HCT116 (cell line): ENCODE measurements at regions not wholly inside any gene's neighbourhood (a gene's known extent, or its start where the extent isn't known, plus 50 kb on each side); places are given as distances from the start of the nearest gene placed in this dataset.

Experiments
- ATAC-seq: fragments of 200-7000 bp; cut with Tn5 transposase; 2 replicates; pipeline ENCODE4 v1.9.1; 2020; ENCODE audit warnings: mild to moderate bottlenecking, moderate library complexity
- BruUV-seq: library from RNA; stranded (reverse); fragments of 400-500 nt; replicated peaks from 2 replicates; lab custom pipeline; 2021; lab: Mats Ljungman, UMichigan
- CTCF ChIA-PET: fragments of 300-600 bp; sonication (Branson Sonifier 250); formaldehyde crosslinking; loops from one replicate; lab custom pipeline; 2021; ENCODE audit warnings: antibody characterized with exemption; lab: Charles Lee
- POLR2A ChIA-PET: fragments of 300-600, 350-600 bp; sonication (Branson Sonifier 250); formaldehyde crosslinking; loops from one replicate; lab custom pipeline; 2021; ENCODE audit warnings: antibody characterized with exemption; lab: Charles Lee
- RAD21 ChIA-PET, 2 experiments: fragments of 300-600 bp; sonication (Branson Sonifier 250); formaldehyde crosslinking; loops; one replicate each; lab custom pipeline; 2023; ENCODE audit warnings: low total read pairs in 2 of 2; ENCODE audit not compliant: uncharacterized antibody in 2 of 2, unreplicated experiment in 2 of 2, low non-redundant PET in 1 of 2; lab: Charles Lee
- DNase-seq: peaks from one replicate; pipeline ENCODE4 v3.0.0-alpha.2; 2010; ENCODE audit warnings: low read depth, low spot score
- H2AFZ ChIP-seq: fragments of 200-600 bp; shearing (Covaris generic), sonication (generic); 2 replicates; pipeline ENCODE4 v1.6.1; 2017; ENCODE audit warnings: low read depth, mixed run types, mixed read lengths, antibody characterized with exemption, low read length; ENCODE audit not compliant: poor library complexity, severe bottlenecking
- H3K27ac ChIP-seq: 2 replicates; pipeline ENCODE4 v1.5.1; 2012; ENCODE audit warnings: low read depth, low read length
- H3K27me3 ChIP-seq: fragments of 200-600 bp; sonication (generic); 2 replicates; pipeline ENCODE4 v1.6.1; 2016; ENCODE audit warnings: mixed run types, low read length, mixed read lengths; ENCODE audit not compliant: insufficient read depth
- H3K36me3 ChIP-seq, 2 experiments: fragments of 200-500 bp in 1 of 2; fragments of 200-600 bp in 1 of 2; sonication (Bioruptor generic) in 1 of 2; sonication (generic) in 1 of 2; 2 replicates each; pipeline versions ENCODE4 v1.5.1 to v1.6.1; 2014 to 2016; ENCODE audit warnings: low read length in 2 of 2, inconsistent platforms in 1 of 2, mixed read lengths in 1 of 2, mixed run types in 1 of 2; ENCODE audit not compliant: insufficient read depth in 2 of 2, control insufficient read depth in 1 of 2
- H3K4me1 ChIP-seq, 2 experiments: fragments of 200-600 bp in 1 of 2; sonication (generic) in 1 of 2; 2 replicates each; pipeline versions ENCODE4 v1.5.1 to v1.6.1; 2012 to 2017; ENCODE audit warnings: low read length in 2 of 2, inconsistent platforms in 1 of 2, mild to moderate bottlenecking in 1 of 2, mixed read lengths in 1 of 2, mixed run types in 1 of 2, moderate library complexity in 1 of 2; ENCODE audit not compliant: insufficient read depth in 2 of 2, control insufficient read depth in 1 of 2
- H3K4me2 ChIP-seq: fragments of 200-600 bp; sonication (generic); 2 replicates; pipeline ENCODE4 v1.6.1; 2017; ENCODE audit warnings: mixed run types, low read length, mixed read lengths
- H3K4me3 ChIP-seq, 2 experiments: fragments of 200-600 bp in 1 of 2; sonication (generic) in 1 of 2; replicated peaks in 1 of 2; 2 replicates each; pipeline ENCODE4 v1.5.1; 2011 to 2016; ENCODE audit warnings: low read length in 2 of 2, control low read depth in 1 of 2, low read depth in 1 of 2, mild to moderate bottlenecking in 1 of 2, mixed read lengths in 1 of 2, mixed run types in 1 of 2
- H3K79me2 ChIP-seq: fragments of 200-600 bp; sonication (generic); 2 replicates; pipeline ENCODE4 v1.6.1; 2017; ENCODE audit warnings: mild to moderate bottlenecking, mixed run types, low read length, moderate library complexity, mixed read lengths; ENCODE audit not compliant: insufficient read depth
- H3K9ac ChIP-seq: fragments of 200-600 bp; sonication (generic); 2 replicates; pipeline ENCODE4 v1.6.1; 2016; ENCODE audit warnings: low read length, mixed read lengths
- H3K9me2 ChIP-seq: fragments of 200-600 bp; sonication (generic), shearing (Covaris generic); 2 replicates; pipeline ENCODE4 v1.6.1; 2017; ENCODE audit warnings: mixed run types, mild to moderate bottlenecking, moderate library complexity; ENCODE audit not compliant: insufficient read depth
- H3K9me3 ChIP-seq, 2 experiments: fragments of 200-500 bp in 1 of 2; fragments of 200-600 bp in 1 of 2; sonication (Bioruptor generic) in 1 of 2; sonication (generic) in 1 of 2; 2 replicates each; pipeline ENCODE4 v1.6.1; 2014 to 2017; ENCODE audit warnings: low read length in 2 of 2, mixed read lengths in 2 of 2, inconsistent platforms in 1 of 2, low read depth in 1 of 2, mild to moderate bottlenecking in 1 of 2, mixed run types in 1 of 2, moderate library complexity in 1 of 2; ENCODE audit not compliant: control insufficient read depth in 1 of 2, insufficient read depth in 1 of 2
- H4K20me1 ChIP-seq: fragments of 200-600 bp; sonication (generic), shearing (Covaris generic); 2 replicates; pipeline ENCODE4 v1.6.1; 2017; ENCODE audit warnings: mixed run types, mild to moderate bottlenecking, moderate library complexity; ENCODE audit not compliant: insufficient read depth
- ATF3 ChIP-seq: IDR thresholded peaks from 2 replicates; pipeline ENCODE4 v1.6.1; 2012
- FOSL1 ChIP-seq: IDR thresholded peaks from 2 replicates; pipeline ENCODE4 v1.6.1; 2012; ENCODE audit warnings: low read depth
- JUND ChIP-seq: IDR thresholded peaks from 2 replicates; pipeline ENCODE4 v1.6.1; 2012
- POLR2AphosphoS5 ChIP-seq: IDR thresholded peaks from 2 replicates; pipeline ENCODE4 v1.6.1; 2011; ENCODE audit warnings: mild to moderate bottlenecking, low read depth, low read length, moderate library complexity
- RAD21 ChIP-seq: IDR thresholded peaks from 2 replicates; pipeline ENCODE4 v1.6.1; 2012; ENCODE audit warnings: low read depth, mild to moderate bottlenecking
- REST ChIP-seq: IDR thresholded peaks from 2 replicates; pipeline ENCODE4 v1.6.1; 2012; ENCODE audit warnings: low read depth
- SP1 ChIP-seq: IDR thresholded peaks from 2 replicates; pipeline ENCODE4 v1.6.1; 2012; ENCODE audit warnings: low read depth
- SRF ChIP-seq: IDR thresholded peaks from 2 replicates; pipeline ENCODE4 v1.6.1; 2012; ENCODE audit warnings: low read depth
- TCF7L2 ChIP-seq: IDR thresholded peaks from 2 replicates; pipeline ENCODE4 v1.7.0; 2011; ENCODE audit warnings: borderline replicate concordance, inconsistent platforms; ENCODE audit not compliant: insufficient read depth, insufficient read length; ENCODE audit errors: extremely low read depth
- ZBTB33 ChIP-seq: IDR thresholded peaks from 2 replicates; pipeline ENCODE4 v1.6.1; 2011; ENCODE audit warnings: mild to moderate bottlenecking, low read length, moderate library complexity; ENCODE audit not compliant: insufficient replicate concordance; ENCODE audit errors: extremely low read depth
- ZFX ChIP-seq: fragments of 450-650 bp; IDR thresholded peaks from 2 replicates; pipeline ENCODE4 v1.6.1; 2017
- ZNF274 ChIP-seq: fragments of 200-500 bp; sonication (Bioruptor generic); IDR thresholded peaks from 2 replicates; pipeline ENCODE4 v1.6.1; 2014; ENCODE audit warnings: mild to moderate bottlenecking, low read depth, low read length, inconsistent platforms
- intact Hi-C: fragments of 100-400 bp; cut with micrococcal nuclease; formaldehyde crosslinking; loops from 2 replicates; pipeline ENCODE4 v1.10.0; 2022
- TF ChIP-seq, protein P1 (sequence below), 3 experiments: fragments of 200-600 bp in 1 of 3; sonication (generic) in 1 of 3; IDR thresholded peaks in 2 of 3; conservative IDR thresholded peaks in 1 of 3; 2 replicates each; pipeline ENCODE4 v1.5.1; 2012 to 2017; ENCODE audit warnings: low read depth in 2 of 3, low read length in 2 of 3, antibody characterized with exemption in 1 of 3, borderline replicate concordance in 1 of 3, control low read depth in 1 of 3, mild to moderate bottlenecking in 1 of 3, mixed read lengths in 1 of 3, mixed run types in 1 of 3, moderate library complexity in 1 of 3; ENCODE audit not compliant: insufficient read depth in 1 of 3
- TF ChIP-seq, protein P2 (sequence below): IDR thresholded peaks from 2 replicates; pipeline ENCODE4 v1.6.1; 2012

GRCh38 chr7:51882412-51882811 lies 565.8 kb upstream of the COBL start (continued):
- TF ChIP-seq FOSL1 = no peak
- TF ChIP-seq SP1 = no peak
- TF ChIP-seq, protein P1, sequence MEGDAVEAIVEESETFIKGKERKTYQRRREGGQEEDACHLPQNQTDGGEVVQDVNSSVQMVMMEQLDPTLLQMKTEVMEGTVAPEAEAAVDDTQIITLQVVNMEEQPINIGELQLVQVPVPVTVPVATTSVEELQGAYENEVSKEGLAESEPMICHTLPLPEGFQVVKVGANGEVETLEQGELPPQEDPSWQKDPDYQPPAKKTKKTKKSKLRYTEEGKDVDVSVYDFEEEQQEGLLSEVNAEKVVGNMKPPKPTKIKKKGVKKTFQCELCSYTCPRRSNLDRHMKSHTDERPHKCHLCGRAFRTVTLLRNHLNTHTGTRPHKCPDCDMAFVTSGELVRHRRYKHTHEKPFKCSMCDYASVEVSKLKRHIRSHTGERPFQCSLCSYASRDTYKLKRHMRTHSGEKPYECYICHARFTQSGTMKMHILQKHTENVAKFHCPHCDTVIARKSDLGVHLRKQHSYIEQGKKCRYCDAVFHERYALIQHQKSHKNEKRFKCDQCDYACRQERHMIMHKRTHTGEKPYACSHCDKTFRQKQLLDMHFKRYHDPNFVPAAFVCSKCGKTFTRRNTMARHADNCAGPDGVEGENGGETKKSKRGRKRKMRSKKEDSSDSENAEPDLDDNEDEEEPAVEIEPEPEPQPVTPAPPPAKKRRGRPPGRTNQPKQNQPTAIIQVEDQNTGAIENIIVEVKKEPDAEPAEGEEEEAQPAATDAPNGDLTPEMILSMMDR (IDR thresholded peaks at IDR 0.05 in 2 of 3, conservative IDR thresholded peaks at IDR 0.05 in 1 of 3; ENCODE audit: borderline replicate concordance in 1 of 3, insufficient read depth in 1 of 3, low read depth in 2 of 3, low read length in 2 of 3) = no peak
- TF ChIP-seq, all 23 proteins: peak for 0

GRCh38 chr7:51881309-51881708 lies 564.7 kb upstream of the COBL start:
- DNase-seq (no peak), ATAC-seq (no peak)
- Histone ChIP-seq H3K27ac (no peak overlapping the region), H3K27me3 (no peaks in the 10 kb centered on the region), H4K20me1 (no peaks in the 10 kb centered on the region), H2AFZ (no peak overlapping the region), H3K4me2 (no peak overlapping the region), H3K4me1 (no peaks in the 10 kb centered on the region), H3K9me2 (no peaks in the 10 kb centered on the region), H3K4me3 (no peak overlapping the region), H3K9me3 (peaks cover 10 to 14% of the 10 kb centered on the region in 2 experiments; a peak in 2 of 4 replicates), H3K79me2 (no peaks in the 10 kb centered on the region), H3K36me3 (no peaks in the 10 kb centered on the region), H3K9ac (no peak overlapping the region)
- ChIA-PET POLR2A (no interaction called here), RAD21 (no interaction called here), CTCF (no interaction called here)
- no TSS peak for BruUV-seq
- intact Hi-C loops = no loop called here
- TF ChIP-seq TCF7L2 = no peak
- TF ChIP-seq RAD21 = no peak
- no peak for TF ChIP-seq FOSL1
- TF ChIP-seq REST = no peak
- no peak for TF ChIP-seq ZFX
- no peak for TF ChIP-seq SRF
- TF ChIP-seq, protein P2, sequence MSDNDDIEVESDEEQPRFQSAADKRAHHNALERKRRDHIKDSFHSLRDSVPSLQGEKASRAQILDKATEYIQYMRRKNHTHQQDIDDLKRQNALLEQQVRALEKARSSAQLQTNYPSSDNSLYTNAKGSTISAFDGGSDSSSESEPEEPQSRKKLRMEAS = no peak
- no peak for TF ChIP-seq SP1
- no peak for TF ChIP-seq ZNF274
- TF ChIP-seq, protein P1 (IDR thresholded peaks at IDR 0.05 in 2 of 3, conservative IDR thresholded peaks at IDR 0.05 in 1 of 3; ENCODE audit: borderline replicate concordance in 1 of 3, insufficient read depth in 1 of 3, low read depth in 2 of 3, low read length in 2 of 3) = no peak
- TF ChIP-seq ATF3 = no peak
- TF ChIP-seq JUND = no peak
- no peak for TF ChIP-seq POLR2AphosphoS5
- TF ChIP-seq ZBTB33 = no peak
